WTC11 (cell line): ENCODE measurements at regions not wholly inside any gene's neighbourhood (a gene's known extent, or its start where the extent isn't known, plus 50 kb on each side); places are given as distances from the start of the nearest gene placed in this dataset.

Experiments
- ATAC-seq: fragments of 200-7000 bp; cut with Tn5 transposase; 2 replicates; pipeline ENCODE4 v1.10.0; 2021; ENCODE audit warnings: mild to moderate bottlenecking, moderate library complexity
- CTCF ChIA-PET: fragments of 300-600 bp; sonication (Branson Sonifier 250); formaldehyde crosslinking; loops from one replicate; lab custom pipeline; 2021; ENCODE audit warnings: antibody characterized with exemption; lab: Charles Lee
- POLR2A ChIA-PET: fragments of 350-600 bp; sonication (Branson Sonifier 250); formaldehyde crosslinking; loops from one replicate; lab custom pipeline; 2021; ENCODE audit warnings: antibody characterized with exemption; lab: Charles Lee
- DNase-seq: peaks from one replicate; pipeline ENCODE4 v3.0.0; 2021; ENCODE audit warnings: low spot score
- H3K27ac Mint-ChIP-seq: 2 replicates; pipeline ENCODE4 v1.8.0; 2021; ENCODE audit warnings: mixed read lengths
- H3K27me3 Mint-ChIP-seq: 2 replicates; pipeline ENCODE4 v1.8.0; 2021; ENCODE audit warnings: low read depth, mild to moderate bottlenecking, moderate library complexity, mixed read lengths
- H3K36me3 Mint-ChIP-seq: 2 replicates; pipeline ENCODE4 v1.8.0; 2021; ENCODE audit warnings: mixed read lengths
- H3K4me1 Mint-ChIP-seq: 2 replicates; pipeline ENCODE4 v1.8.0; 2022; ENCODE audit warnings: mixed read lengths
- H3K4me3 Mint-ChIP-seq: 2 replicates; pipeline ENCODE4 v1.8.0; 2021; ENCODE audit warnings: mild to moderate bottlenecking, moderate library complexity, mixed read lengths
- H3K9me3 Mint-ChIP-seq: 2 replicates; pipeline ENCODE4 v1.8.0; 2021; ENCODE audit warnings: mixed read lengths
- FOXJ3 ChIP-seq: sonication (generic); formaldehyde crosslinking; IDR thresholded peaks from 2 replicates; pipeline ENCODE4 v1.9.0; 2021; ENCODE audit warnings: missing genetic modification reagents, mild to moderate bottlenecking, borderline replicate concordance
- FOXK1 ChIP-seq: sonication (generic); formaldehyde crosslinking; IDR thresholded peaks from 2 replicates; pipeline ENCODE4 v1.8.0; 2022; ENCODE audit warnings: mild to moderate bottlenecking, moderate library complexity, missing genetic modification reagents
- IRF2 ChIP-seq: sonication (generic); formaldehyde crosslinking; IDR thresholded peaks from 2 replicates; pipeline ENCODE4 v1.8.0; 2022; ENCODE audit warnings: low read depth, missing genetic modification reagents, borderline replicate concordance
- JUN ChIP-seq: sonication (generic); formaldehyde crosslinking; IDR thresholded peaks from 2 replicates; pipeline ENCODE4 v1.8.0; 2023; ENCODE audit warnings: mild to moderate bottlenecking, missing genetic modification reagents
- NFE2L1 ChIP-seq: sonication (generic); formaldehyde crosslinking; IDR thresholded peaks from 2 replicates; pipeline ENCODE4 v1.8.1; 2023; ENCODE audit warnings: missing genetic modification reagents
- NR3C1 ChIP-seq: sonication (generic); formaldehyde crosslinking; conservative IDR thresholded peaks from 2 replicates; pipeline ENCODE4 v1.8.1; 2023; ENCODE audit warnings: low read depth, mild to moderate bottlenecking, missing genetic modification reagents
- SOX15 ChIP-seq: fragments of 250-450 bp; sonication (Bioruptor Pico); IDR thresholded peaks from 2 replicates; pipeline ENCODE4 v1.9.0; 2021; ENCODE audit warnings: mild to moderate bottlenecking
- TCF7 ChIP-seq: sonication (generic); formaldehyde crosslinking; IDR thresholded peaks from 2 replicates; pipeline ENCODE4 v1.8.0; 2022; ENCODE audit warnings: mild to moderate bottlenecking, low read depth, missing genetic modification reagents, moderate library complexity
- ZBTB21 ChIP-seq: sonication (generic); formaldehyde crosslinking; IDR thresholded peaks from 2 replicates; pipeline ENCODE4 v1.8.1; 2023; ENCODE audit warnings: mild to moderate bottlenecking, missing genetic modification reagents, borderline replicate concordance
- ZNF219 ChIP-seq: sonication (generic); formaldehyde crosslinking; IDR thresholded peaks from 2 replicates; pipeline ENCODE4 v1.8.0; 2023; ENCODE audit warnings: missing genetic modification reagents, mild to moderate bottlenecking, borderline replicate concordance
- ZNF317 ChIP-seq: sonication (generic); formaldehyde crosslinking; IDR thresholded peaks from 2 replicates; pipeline ENCODE4 v1.8.1; 2023; ENCODE audit warnings: low read depth, mild to moderate bottlenecking, moderate library complexity, missing genetic modification reagents, borderline replicate concordance
- TF ChIP-seq, protein P1 (sequence below): sonication (generic); formaldehyde crosslinking; IDR thresholded peaks from 2 replicates; pipeline ENCODE4 v1.8.1; 2022; ENCODE audit warnings: missing genetic modification reagents, borderline replicate concordance
- TF ChIP-seq, protein P2 (sequence below): fragments of 250-450 bp; sonication (Bioruptor Pico); IDR thresholded peaks from 2 replicates; pipeline ENCODE4 v1.9.0; 2021; ENCODE audit warnings: mild to moderate bottlenecking
- TF ChIP-seq, protein P3 (sequence below): sonication (generic); formaldehyde crosslinking; IDR thresholded peaks from 2 replicates; pipeline ENCODE4 v1.8.1; 2023; ENCODE audit warnings: mild to moderate bottlenecking, missing genetic modification reagents, moderate library complexity
- TF ChIP-seq, protein P4 (sequence below): fragments of 250-450 bp; sonication (Bioruptor Pico); IDR thresholded peaks from 2 replicates; pipeline ENCODE4 v1.9.0; 2021; ENCODE audit warnings: mild to moderate bottlenecking, borderline replicate concordance
- TF ChIP-seq, protein P5 (sequence below): fragments of 250-450 bp; sonication (Bioruptor Pico); IDR thresholded peaks from 2 replicates; pipeline ENCODE4 v1.9.0; 2021; ENCODE audit warnings: mild to moderate bottlenecking
- TF ChIP-seq, protein P6 (sequence below): sonication (generic); formaldehyde crosslinking; IDR thresholded peaks from 2 replicates; pipeline ENCODE4 v1.8.1; 2023; ENCODE audit warnings: mild to moderate bottlenecking, missing genetic modification reagents

DNA sequence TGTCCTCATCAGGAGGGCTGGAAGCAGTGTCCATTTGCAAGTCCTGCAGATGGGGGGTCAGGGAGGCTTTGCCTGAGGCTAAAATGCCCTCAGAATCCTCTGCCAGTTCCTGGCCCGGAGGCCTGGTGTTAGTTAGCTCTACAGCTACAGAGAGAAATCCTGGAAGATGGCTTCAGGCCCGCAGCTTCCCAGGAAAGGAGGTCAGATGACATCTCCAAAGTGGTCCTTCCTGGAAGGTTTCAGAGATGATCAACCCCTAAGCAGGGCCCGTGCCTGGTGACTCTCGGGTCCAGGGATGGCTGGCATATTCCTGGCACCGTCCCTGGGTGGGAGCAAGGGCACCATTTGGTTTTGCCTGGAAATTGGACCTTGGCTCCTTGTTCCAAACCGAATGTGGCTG, 959.1 kb downstream of the BRD1 start:
- DNase-seq = no peak
- peaks cover 9% of the 10 kb centered on the region; the same call in 1 of the 2 replicates for H3K4me1 Mint-ChIP-seq
- POLR2A ChIA-PET = no interaction called here
- no peaks in the 10 kb centered on the region; the same call in 1 of the 2 replicates for H3K27me3 Mint-ChIP-seq
- 0 out of 2 replicates have a peak, but pooled peaks cover 3% of the 10 kb centered on the region for H3K36me3 Mint-ChIP-seq
- TF ChIP-seq SOX15 (no peak), ZNF219 (CRISPR knock-in tag) (no peak), ZNF317 (CRISPR knock-in tag) (no peak), IRF2 (no peak), FOXK1 (no peak), NR3C1 (CRISPR knock-in tag) (no peak), NFE2L1 (CRISPR knock-in tag) (no peak)
- TF ChIP-seq, protein P1, sequence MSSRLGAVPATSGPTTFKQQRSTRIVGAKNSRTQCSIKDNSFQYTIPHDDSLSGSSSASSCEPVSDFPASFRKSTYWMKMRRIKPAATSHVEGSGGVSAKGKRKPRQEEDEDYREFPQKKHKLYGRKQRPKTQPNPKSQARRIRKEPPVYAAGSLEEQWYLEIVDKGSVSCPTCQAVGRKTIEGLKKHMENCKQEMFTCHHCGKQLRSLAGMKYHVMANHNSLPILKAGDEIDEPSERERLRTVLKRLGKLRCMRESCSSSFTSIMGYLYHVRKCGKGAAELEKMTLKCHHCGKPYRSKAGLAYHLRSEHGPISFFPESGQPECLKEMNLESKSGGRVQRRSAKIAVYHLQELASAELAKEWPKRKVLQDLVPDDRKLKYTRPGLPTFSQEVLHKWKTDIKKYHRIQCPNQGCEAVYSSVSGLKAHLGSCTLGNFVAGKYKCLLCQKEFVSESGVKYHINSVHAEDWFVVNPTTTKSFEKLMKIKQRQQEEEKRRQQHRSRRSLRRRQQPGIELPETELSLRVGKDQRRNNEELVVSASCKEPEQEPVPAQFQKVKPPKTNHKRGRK (CRISPR knock-in tag) = no peak
- TF ChIP-seq, protein P2, sequence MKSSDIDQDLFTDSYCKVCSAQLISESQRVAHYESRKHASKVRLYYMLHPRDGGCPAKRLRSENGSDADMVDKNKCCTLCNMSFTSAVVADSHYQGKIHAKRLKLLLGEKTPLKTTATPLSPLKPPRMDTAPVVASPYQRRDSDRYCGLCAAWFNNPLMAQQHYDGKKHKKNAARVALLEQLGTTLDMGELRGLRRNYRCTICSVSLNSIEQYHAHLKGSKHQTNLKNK (CRISPR knock-in tag) = no peak
- TF ChIP-seq, protein P3, sequence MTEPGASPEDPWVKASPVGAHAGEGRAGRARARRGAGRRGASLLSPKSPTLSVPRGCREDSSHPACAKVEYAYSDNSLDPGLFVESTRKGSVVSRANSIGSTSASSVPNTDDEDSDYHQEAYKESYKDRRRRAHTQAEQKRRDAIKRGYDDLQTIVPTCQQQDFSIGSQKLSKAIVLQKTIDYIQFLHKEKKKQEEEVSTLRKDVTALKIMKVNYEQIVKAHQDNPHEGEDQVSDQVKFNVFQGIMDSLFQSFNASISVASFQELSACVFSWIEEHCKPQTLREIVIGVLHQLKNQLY = no peak
- TF ChIP-seq, protein P4, sequence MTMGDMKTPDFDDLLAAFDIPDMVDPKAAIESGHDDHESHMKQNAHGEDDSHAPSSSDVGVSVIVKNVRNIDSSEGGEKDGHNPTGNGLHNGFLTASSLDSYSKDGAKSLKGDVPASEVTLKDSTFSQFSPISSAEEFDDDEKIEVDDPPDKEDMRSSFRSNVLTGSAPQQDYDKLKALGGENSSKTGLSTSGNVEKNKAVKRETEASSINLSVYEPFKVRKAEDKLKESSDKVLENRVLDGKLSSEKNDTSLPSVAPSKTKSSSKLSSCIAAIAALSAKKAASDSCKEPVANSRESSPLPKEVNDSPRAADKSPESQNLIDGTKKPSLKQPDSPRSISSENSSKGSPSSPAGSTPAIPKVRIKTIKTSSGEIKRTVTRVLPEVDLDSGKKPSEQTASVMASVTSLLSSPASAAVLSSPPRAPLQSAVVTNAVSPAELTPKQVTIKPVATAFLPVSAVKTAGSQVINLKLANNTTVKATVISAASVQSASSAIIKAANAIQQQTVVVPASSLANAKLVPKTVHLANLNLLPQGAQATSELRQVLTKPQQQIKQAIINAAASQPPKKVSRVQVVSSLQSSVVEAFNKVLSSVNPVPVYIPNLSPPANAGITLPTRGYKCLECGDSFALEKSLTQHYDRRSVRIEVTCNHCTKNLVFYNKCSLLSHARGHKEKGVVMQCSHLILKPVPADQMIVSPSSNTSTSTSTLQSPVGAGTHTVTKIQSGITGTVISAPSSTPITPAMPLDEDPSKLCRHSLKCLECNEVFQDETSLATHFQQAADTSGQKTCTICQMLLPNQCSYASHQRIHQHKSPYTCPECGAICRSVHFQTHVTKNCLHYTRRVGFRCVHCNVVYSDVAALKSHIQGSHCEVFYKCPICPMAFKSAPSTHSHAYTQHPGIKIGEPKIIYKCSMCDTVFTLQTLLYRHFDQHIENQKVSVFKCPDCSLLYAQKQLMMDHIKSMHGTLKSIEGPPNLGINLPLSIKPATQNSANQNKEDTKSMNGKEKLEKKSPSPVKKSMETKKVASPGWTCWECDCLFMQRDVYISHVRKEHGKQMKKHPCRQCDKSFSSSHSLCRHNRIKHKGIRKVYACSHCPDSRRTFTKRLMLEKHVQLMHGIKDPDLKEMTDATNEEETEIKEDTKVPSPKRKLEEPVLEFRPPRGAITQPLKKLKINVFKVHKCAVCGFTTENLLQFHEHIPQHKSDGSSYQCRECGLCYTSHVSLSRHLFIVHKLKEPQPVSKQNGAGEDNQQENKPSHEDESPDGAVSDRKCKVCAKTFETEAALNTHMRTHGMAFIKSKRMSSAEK (CRISPR knock-in tag) = no peak
- peaks cover 9% of the 10 kb centered on the region for H3K9me3 Mint-ChIP-seq
- H3K4me3 Mint-ChIP-seq = no peak overlapping the region
- CTCF ChIA-PET = interaction anchor here (1.3 kb wide), 1 partner anchor 26 kb away, joined by 3 read pairs; no protein-coding TSS in a partner anchor
- no peak for ATAC-seq
- no peak overlapping the region for H3K27ac Mint-ChIP-seq

DNA sequence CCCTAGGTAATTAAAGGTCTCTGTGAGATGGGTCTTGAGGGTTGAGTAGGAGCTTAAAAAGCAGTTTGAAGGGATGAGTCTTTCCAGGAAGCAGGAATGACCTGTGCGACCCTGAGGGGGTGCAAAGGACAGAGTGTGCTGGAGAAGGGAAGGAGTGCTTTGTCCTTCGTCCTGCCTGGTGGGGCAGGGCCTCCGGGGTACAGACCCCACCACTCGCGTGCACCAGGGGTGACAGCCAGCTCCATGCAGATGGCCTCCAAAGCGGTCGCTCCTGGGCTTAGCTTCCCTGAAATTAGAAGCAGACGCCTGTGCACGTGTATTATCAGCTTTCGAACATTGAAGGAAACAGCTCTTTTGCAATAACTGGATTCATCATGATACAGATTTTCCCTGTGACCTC, 959.8 kb downstream of the BRD1 start:
- no peak for ATAC-seq
- TF ChIP-seq, protein P5, sequence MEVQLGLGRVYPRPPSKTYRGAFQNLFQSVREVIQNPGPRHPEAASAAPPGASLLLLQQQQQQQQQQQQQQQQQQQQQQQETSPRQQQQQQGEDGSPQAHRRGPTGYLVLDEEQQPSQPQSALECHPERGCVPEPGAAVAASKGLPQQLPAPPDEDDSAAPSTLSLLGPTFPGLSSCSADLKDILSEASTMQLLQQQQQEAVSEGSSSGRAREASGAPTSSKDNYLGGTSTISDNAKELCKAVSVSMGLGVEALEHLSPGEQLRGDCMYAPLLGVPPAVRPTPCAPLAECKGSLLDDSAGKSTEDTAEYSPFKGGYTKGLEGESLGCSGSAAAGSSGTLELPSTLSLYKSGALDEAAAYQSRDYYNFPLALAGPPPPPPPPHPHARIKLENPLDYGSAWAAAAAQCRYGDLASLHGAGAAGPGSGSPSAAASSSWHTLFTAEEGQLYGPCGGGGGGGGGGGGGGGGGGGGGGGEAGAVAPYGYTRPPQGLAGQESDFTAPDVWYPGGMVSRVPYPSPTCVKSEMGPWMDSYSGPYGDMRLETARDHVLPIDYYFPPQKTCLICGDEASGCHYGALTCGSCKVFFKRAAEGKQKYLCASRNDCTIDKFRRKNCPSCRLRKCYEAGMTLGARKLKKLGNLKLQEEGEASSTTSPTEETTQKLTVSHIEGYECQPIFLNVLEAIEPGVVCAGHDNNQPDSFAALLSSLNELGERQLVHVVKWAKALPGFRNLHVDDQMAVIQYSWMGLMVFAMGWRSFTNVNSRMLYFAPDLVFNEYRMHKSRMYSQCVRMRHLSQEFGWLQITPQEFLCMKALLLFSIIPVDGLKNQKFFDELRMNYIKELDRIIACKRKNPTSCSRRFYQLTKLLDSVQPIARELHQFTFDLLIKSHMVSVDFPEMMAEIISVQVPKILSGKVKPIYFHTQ = no peak
- TF ChIP-seq TCF7 (no peak), FOXJ3 (CRISPR knock-in tag) (no peak), ZBTB21 (CRISPR knock-in tag) (no peak), JUN (CRISPR knock-in tag) (no peak)
- TF ChIP-seq, protein P6, sequence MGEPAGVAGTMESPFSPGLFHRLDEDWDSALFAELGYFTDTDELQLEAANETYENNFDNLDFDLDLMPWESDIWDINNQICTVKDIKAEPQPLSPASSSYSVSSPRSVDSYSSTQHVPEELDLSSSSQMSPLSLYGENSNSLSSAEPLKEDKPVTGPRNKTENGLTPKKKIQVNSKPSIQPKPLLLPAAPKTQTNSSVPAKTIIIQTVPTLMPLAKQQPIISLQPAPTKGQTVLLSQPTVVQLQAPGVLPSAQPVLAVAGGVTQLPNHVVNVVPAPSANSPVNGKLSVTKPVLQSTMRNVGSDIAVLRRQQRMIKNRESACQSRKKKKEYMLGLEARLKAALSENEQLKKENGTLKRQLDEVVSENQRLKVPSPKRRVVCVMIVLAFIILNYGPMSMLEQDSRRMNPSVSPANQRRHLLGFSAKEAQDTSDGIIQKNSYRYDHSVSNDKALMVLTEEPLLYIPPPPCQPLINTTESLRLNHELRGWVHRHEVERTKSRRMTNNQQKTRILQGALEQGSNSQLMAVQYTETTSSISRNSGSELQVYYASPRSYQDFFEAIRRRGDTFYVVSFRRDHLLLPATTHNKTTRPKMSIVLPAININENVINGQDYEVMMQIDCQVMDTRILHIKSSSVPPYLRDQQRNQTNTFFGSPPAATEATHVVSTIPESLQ (CRISPR knock-in tag) = no peak
- TF ChIP-seq, protein P1 (CRISPR knock-in tag) = no peak
- TF ChIP-seq, all 79 proteins: peak for 0
- CTCF ChIA-PET = interaction anchor here (0.6 to 1.3 kb wide), 2 partner anchors 27 to 86 kb away, joined by 3 read pairs; no protein-coding TSS in a partner anchor
- Mint-ChIP-seq H3K27ac (no peak overlapping the region), H3K4me3 (no peak overlapping the region), H3K9me3 (peaks cover 9% of the 10 kb centered on the region), H3K4me1 (peaks cover 9% of the 10 kb centered on the region; the same call in 1 of the 2 replicates), H3K27me3 (no peaks in the 10 kb centered on the region; the same call in 1 of the 2 replicates), H3K36me3 (0 out of 2 replicates have a peak, but pooled peaks cover 3% of the 10 kb centered on the region)
- DNase-seq = no peak
- POLR2A ChIA-PET = interaction anchor here (0.5 to 0.7 kb wide), 2 partner anchors 27 to 46 kb away, joined by 3 read pairs; no protein-coding TSS in a partner anchor
